GM23338 (cell line): ENCODE measurements at regions not wholly inside any gene's neighbourhood (a gene's known extent, or its start where the extent isn't known, plus 50 kb on each side); places are given as distances from the start of the nearest gene placed in this dataset.
"Not testable (repeated sequence)": the region's sequence is repeated elsewhere in the genome, so short reads cannot be mapped to it uniquely, and the experiment has no call there.

Experiments used
- ATAC-seq: fragments of 200-7000 bp; cut with Tn5 transposase; 3 replicates; pipeline ENCODE4 v1.9.1; 2020
- DNase-seq: peaks from one replicate; pipeline ENCODE4 v3.0.0-alpha.2; 2015; ENCODE audit warnings: low spot score
- H2AFZ ChIP-seq: fragments of 200-600 bp; sonication (generic); 2 replicates; pipeline ENCODE4 v1.8.0; 2016; ENCODE audit warnings: antibody characterized with exemption, mild to moderate bottlenecking, moderate library complexity
- H3F3A ChIP-seq: fragments of 200-600 bp; sonication (generic); replicated peaks from 2 replicates; pipeline ENCODE4 v1.8.0; 2017; ENCODE audit warnings: antibody characterized with exemption, mixed run types, low read depth
- H3K27ac ChIP-seq: fragments of 200-600 bp; sonication (generic); 2 replicates; pipeline ENCODE4 v1.6.1; 2016; ENCODE audit warnings: low read depth
- H3K27me3 ChIP-seq: fragments of 200-600 bp; sonication (generic); 2 replicates; pipeline ENCODE4 v1.8.0; 2016; ENCODE audit warnings: mild to moderate bottlenecking, mixed run types, moderate library complexity; ENCODE audit not compliant: insufficient read depth
- H3K36me3 ChIP-seq: fragments of 200-600 bp; sonication (generic); 2 replicates; pipeline ENCODE4 v1.8.0; 2016; ENCODE audit warnings: mild to moderate bottlenecking; ENCODE audit not compliant: insufficient read depth
- H3K4me1 ChIP-seq: fragments of 200-600 bp; sonication (generic); 2 replicates; pipeline ENCODE4 v1.8.0; 2016; ENCODE audit warnings: mild to moderate bottlenecking, moderate library complexity; ENCODE audit not compliant: insufficient read depth
- H3K4me2 ChIP-seq: fragments of 200-600 bp; sonication (generic); 2 replicates; pipeline ENCODE4 v1.7.1; 2017; ENCODE audit warnings: mixed run types
- H3K4me3 ChIP-seq: fragments of 200-600 bp; sonication (generic); 2 replicates; pipeline ENCODE4 v1.6.1; 2016; ENCODE audit warnings: mixed run types
- H3K79me2 ChIP-seq: fragments of 200-600 bp; sonication (generic); replicated peaks from 2 replicates; pipeline ENCODE4 v1.8.0; 2017; ENCODE audit warnings: mild to moderate bottlenecking; ENCODE audit not compliant: insufficient read depth
- H3K9me2 ChIP-seq: fragments of 200-600 bp; sonication (generic); 2 replicates; pipeline ENCODE4 v1.8.0; 2017; ENCODE audit not compliant: insufficient read depth
- H4K20me1 ChIP-seq: fragments of 200-600 bp; sonication (generic); replicated peaks from 2 replicates; pipeline ENCODE4 v1.8.0; 2017; ENCODE audit warnings: mild to moderate bottlenecking; ENCODE audit not compliant: insufficient read depth
- H3K27ac Mint-ChIP-seq: 2 replicates; pipeline ENCODE4 v1.8.0; 2020; ENCODE audit warnings: inconsistent platforms, mild to moderate bottlenecking, moderate library complexity, mixed read lengths
- H3K27me3 Mint-ChIP-seq: 3 replicates; pipeline ENCODE4 v1.8.0; 2022; ENCODE audit warnings: low read depth, mild to moderate bottlenecking, moderate library complexity, mixed read lengths, inconsistent platforms; ENCODE audit not compliant: insufficient read depth, poor library complexity
- H3K36me3 Mint-ChIP-seq: 3 replicates; pipeline ENCODE4 v1.8.0; 2021; ENCODE audit warnings: low read depth, mild to moderate bottlenecking, inconsistent platforms, moderate library complexity, mixed read lengths
- H3K4me1 Mint-ChIP-seq: 3 replicates; pipeline ENCODE4 v1.8.0; 2020; ENCODE audit warnings: mild to moderate bottlenecking, inconsistent platforms, mixed read lengths
- H3K4me3 Mint-ChIP-seq: 3 replicates; pipeline ENCODE4 v1.8.0; 2021; ENCODE audit warnings: moderate library complexity, mild to moderate bottlenecking, inconsistent platforms, mixed read lengths
- H3K9me3 Mint-ChIP-seq: 3 replicates; pipeline ENCODE4 v1.8.0; 2020; ENCODE audit warnings: moderate library complexity, mild to moderate bottlenecking, inconsistent platforms, mixed read lengths
- CREB1 ChIP-seq: fragments of 250-450 bp; sonication (Bioruptor Pico); IDR thresholded peaks from 2 replicates; pipeline ENCODE4 v1.5.0; 2020; ENCODE audit warnings: low read depth, mild to moderate bottlenecking, moderate library complexity
- EZH2 ChIP-seq: fragments of 200-600 bp; sonication (generic); IDR thresholded peaks from one replicate; pipeline ENCODE4 v1.8.0; 2017; ENCODE audit warnings: antibody characterized with exemption, mild to moderate bottlenecking, low read depth; ENCODE audit not compliant: unreplicated experiment
- EZH2phosphoT487 ChIP-seq: fragments of 200-600 bp; sonication (generic); IDR thresholded peaks from one replicate; pipeline ENCODE4 v1.8.1; 2018; ENCODE audit warnings: antibody characterized with exemption; ENCODE audit not compliant: unreplicated experiment
- POLR2AphosphoS5 ChIP-seq: IDR thresholded peaks from 2 replicates; pipeline ENCODE4 v1.6.1; 2016; ENCODE audit warnings: antibody characterized with exemption, low read depth
- REST ChIP-seq: IDR thresholded peaks from one replicate; pipeline ENCODE4 v1.6.1; 2018; ENCODE audit warnings: antibody characterized with exemption; ENCODE audit not compliant: unreplicated experiment
- ZNF331 ChIP-seq: fragments of 250-450 bp; sonication (Bioruptor Pico); IDR thresholded peaks from 2 replicates; pipeline ENCODE4 v1.5.0; 2020; ENCODE audit warnings: low read depth, mild to moderate bottlenecking, moderate library complexity
- ZNF462 ChIP-seq: fragments of 250-450 bp; sonication (Bioruptor Pico); IDR thresholded peaks from 2 replicates; pipeline ENCODE4 v1.5.0; 2020; ENCODE audit warnings: mild to moderate bottlenecking, moderate library complexity
- TF ChIP-seq, protein P1 (sequence below): IDR thresholded peaks from 2 replicates; pipeline ENCODE4 v1.6.1; 2016; ENCODE audit warnings: antibody characterized with exemption
- TF ChIP-seq, protein P2 (sequence below), 2 experiments: fragments of 200-600 bp in 1 of 2; sonication (generic) in 1 of 2; conservative IDR thresholded peaks; 2 replicates each; pipeline versions ENCODE4 v1.5.1 to v1.6.1; 2016 to 2017; ENCODE audit warnings: antibody characterized with exemption in 2 of 2, low read depth in 2 of 2, mild to moderate bottlenecking in 2 of 2, moderate library complexity in 1 of 2

GRCh38 chr15:23802896-23803435 lies 115.9 kb upstream of the NDN start:
- Mint-ChIP-seq H3K9me3 (peaks cover 86% of the 10 kb centered on the region), H3K36me3 (peaks cover 14% of the 10 kb centered on the region; the same call in 2 of the 3 replicates)
- not testable (repeated sequence) for H3K4me3 Mint-ChIP-seq, H3K27ac ChIP-seq, H2AFZ ChIP-seq, ATAC-seq, H3K9me2 ChIP-seq, H3K4me2 ChIP-seq, H3K27ac Mint-ChIP-seq, H3K4me3 ChIP-seq, H3K27me3 Mint-ChIP-seq, H3F3A ChIP-seq, DNase-seq, H3K79me2 ChIP-seq, H3K27me3 ChIP-seq, H3K36me3 ChIP-seq, H4K20me1 ChIP-seq, H3K4me1 ChIP-seq, H3K4me1 Mint-ChIP-seq

GRCh38 chr15:23806980-23807379 lies 119.9 kb upstream of the NDN start:
- DNase-seq (no peak), ATAC-seq (no peak)
- H4K20me1 ChIP-seq = no peaks in the 10 kb centered on the region
- no peaks in the 10 kb centered on the region for H3K4me1 ChIP-seq
- H3K9me2 ChIP-seq = no peaks in the 10 kb centered on the region
- no peak overlapping the region for H2AFZ ChIP-seq
- Mint-ChIP-seq H3K27ac (no peak overlapping the region), H3K36me3 (peaks cover 9% of the 10 kb centered on the region; the same call in 2 of the 3 replicates), H3K27me3 (no peaks in the 10 kb centered on the region), H3K4me1 (no peaks in the 10 kb centered on the region), H3K9me3 (peaks cover 87% of the 10 kb centered on the region), H3K4me3 (no peak overlapping the region)
- H3K36me3 ChIP-seq = no peaks in the 10 kb centered on the region
- no peaks in the 10 kb centered on the region for H3F3A ChIP-seq
- H3K79me2 ChIP-seq = no peaks in the 10 kb centered on the region
- no peak overlapping the region for H3K27ac ChIP-seq
- H3K4me2 ChIP-seq = no peak overlapping the region
- H3K4me3 ChIP-seq = no peak overlapping the region
- H3K27me3 ChIP-seq = no peaks in the 10 kb centered on the region
- TF ChIP-seq EZH2 (no peak), POLR2AphosphoS5 (no peak), ZNF331 (CRISPR knock-in tag) (no peak), ZNF462 (no peak), EZH2phosphoT487 (no peak), REST (no peak), CREB1 (CRISPR knock-in tag) (no peak)
- TF ChIP-seq, protein P1, sequence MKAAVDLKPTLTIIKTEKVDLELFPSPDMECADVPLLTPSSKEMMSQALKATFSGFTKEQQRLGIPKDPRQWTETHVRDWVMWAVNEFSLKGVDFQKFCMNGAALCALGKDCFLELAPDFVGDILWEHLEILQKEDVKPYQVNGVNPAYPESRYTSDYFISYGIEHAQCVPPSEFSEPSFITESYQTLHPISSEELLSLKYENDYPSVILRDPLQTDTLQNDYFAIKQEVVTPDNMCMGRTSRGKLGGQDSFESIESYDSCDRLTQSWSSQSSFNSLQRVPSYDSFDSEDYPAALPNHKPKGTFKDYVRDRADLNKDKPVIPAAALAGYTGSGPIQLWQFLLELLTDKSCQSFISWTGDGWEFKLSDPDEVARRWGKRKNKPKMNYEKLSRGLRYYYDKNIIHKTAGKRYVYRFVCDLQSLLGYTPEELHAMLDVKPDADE = no peak
- TF ChIP-seq, protein P2, sequence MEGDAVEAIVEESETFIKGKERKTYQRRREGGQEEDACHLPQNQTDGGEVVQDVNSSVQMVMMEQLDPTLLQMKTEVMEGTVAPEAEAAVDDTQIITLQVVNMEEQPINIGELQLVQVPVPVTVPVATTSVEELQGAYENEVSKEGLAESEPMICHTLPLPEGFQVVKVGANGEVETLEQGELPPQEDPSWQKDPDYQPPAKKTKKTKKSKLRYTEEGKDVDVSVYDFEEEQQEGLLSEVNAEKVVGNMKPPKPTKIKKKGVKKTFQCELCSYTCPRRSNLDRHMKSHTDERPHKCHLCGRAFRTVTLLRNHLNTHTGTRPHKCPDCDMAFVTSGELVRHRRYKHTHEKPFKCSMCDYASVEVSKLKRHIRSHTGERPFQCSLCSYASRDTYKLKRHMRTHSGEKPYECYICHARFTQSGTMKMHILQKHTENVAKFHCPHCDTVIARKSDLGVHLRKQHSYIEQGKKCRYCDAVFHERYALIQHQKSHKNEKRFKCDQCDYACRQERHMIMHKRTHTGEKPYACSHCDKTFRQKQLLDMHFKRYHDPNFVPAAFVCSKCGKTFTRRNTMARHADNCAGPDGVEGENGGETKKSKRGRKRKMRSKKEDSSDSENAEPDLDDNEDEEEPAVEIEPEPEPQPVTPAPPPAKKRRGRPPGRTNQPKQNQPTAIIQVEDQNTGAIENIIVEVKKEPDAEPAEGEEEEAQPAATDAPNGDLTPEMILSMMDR (conservative IDR thresholded peaks at IDR 0.05; ENCODE audit: low read depth in 2 of 2) = no peak
